SK-MEL-5 (cell line): ENCODE measurements at regions not wholly inside any gene's neighbourhood (a gene's known extent, or its start where the extent isn't known, plus 50 kb on each side); places are given as distances from the start of the nearest gene placed in this dataset.
"Not testable (repeated sequence)": the region's sequence is repeated elsewhere in the genome, so short reads cannot be mapped to it uniquely, and the experiment has no call there.

ENCODE experiments used
- DNase-seq: peaks from one replicate; pipeline ENCODE4 v3.0.0-alpha.2; 2016; ENCODE audit warnings: low read depth, low spot score
- in situ Hi-C: cut with HindIII; loops from 2 replicates; pipeline ENCODE4 v1.10.0; 2016; ENCODE audit warnings: low sequenced_read_pairs, high pct_unique_total_duplicates, low pct_unique_long_range_greater_than_20kb

DNA sequence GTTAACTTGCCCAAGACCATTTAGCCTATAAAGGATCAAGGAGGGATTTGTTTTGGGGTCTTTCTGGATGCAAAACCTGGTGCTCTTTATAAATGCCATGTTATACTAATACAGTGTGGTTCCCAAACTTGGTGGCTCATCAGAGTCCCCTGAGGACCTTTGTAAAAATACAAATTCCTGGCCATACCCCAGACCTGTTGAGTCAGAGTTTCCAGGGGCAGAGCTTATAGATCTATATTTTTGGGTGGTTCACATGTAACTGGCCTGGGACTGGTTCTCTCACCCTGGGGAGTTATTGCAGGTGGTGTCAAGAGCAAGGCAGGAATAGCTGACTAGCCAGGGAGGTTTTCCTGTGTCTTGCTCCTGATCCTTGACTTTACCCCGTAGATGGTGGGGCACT, 136.9 kb upstream of the HNRNPU start:
- in situ Hi-C loops, result no loop called here
- DNase-seq, result no peak

DNA sequence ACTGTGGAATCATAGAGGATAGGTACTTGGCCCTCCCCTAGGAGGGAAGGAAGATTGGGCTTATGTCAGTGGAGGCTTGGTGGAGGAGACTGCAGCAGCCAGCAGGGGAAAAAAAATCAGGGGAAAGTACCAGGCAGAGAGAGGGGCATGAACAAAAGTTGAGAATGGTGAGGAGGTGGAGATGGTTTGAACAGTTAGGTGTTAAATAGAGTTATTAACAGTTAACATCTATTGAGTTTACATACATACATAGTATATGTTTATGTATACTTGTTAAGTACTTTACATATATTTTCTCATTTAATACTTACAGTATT, 136.5 kb upstream of the HNRNPU start:
- in situ Hi-C loops, result no loop called here
- no peak for DNase-seq

DNA sequence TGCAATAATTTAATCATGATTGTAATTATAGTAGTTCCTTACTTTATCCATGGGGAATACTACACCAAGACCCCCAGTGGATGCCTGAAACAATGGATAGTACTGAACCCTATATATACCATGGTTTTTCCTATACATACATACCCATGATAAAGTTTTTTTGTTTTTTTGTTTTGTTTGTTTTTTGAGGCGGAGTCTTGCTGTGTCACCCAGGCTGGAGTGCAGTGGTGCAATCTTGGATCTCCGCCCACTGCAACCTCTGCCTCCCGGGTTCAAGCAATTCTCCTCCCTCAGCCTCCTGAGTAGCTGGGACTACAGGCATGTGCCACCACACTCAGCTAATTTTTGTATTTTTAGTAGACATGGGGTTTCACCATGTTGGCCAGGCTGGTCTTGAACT, 135.3 kb upstream of the HNRNPU start:
- not testable (repeated sequence) for DNase-seq

DNA sequence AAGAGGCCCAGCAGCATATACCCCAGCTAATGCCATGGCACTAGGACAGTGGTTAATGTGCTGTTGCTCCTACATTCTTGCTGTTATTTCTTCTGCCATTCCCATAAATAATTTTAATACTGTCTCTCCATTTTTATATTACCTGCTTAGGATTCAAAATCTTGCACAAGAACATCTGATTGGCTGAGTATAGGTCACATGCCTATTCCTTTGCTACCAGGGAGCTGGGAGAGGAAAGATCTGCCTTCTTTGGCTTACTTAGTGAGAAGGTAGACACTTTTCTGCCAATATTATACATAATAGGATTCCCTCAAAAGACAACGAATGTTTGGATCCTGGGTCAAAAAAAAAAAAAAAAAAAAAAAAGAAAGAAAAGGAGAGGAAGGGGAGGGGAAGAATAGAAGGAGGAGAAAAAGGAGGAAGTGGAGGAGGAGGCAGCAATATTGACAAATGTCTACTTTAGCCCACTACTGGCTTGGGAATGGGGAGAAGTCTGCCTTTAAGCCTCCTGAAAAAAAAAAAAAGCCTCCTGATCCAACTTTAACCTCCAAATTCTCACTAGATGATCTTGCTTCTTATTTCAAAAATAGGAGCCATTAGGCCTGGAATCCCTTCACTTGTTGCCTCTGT, 134.5 kb upstream of the HNRNPU start:
- no peak for DNase-seq
- in situ Hi-C loops, result no loop called here

More for the DNA sequence above, 135.3 kb upstream of the HNRNPU start:
- in situ Hi-C loops, result not testable (repeated sequence)

DNA sequence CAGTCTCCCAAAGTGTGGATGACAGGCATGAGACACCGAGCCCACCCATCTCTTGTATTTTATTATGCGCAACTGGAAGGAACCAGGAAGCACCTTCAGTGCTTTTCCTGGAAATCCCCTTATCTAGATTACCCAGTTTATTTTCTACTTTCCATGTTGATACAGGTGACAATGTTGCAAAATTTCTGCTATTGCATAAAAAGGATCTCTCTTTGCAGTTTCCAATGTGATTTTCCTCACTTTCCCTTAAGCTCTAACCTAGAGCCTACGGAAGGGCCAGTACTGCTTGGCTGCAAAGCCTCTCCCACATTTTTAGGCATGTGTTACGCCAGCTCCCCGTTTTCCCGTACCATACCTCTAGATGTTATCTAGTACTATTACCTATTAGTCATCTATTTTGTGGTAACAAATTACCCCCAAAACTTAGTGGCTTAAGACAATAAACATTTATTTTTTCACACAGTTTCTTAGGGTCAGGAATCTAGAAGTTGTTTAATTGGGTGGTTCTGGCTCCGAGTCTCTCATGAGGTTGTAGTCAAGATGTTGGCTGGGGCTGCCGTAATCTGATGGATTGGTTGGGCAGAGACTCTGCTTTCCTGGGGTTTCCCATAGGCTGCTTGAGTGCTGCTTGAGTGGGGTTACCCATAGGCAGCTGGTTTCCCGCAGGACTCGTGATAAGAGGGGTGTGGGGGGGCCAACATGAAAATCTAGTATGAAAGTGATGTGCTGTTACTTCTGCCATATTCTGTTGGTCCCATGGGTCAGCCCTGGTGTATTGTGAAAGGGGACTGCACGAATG, 131.5 kb upstream of the HNRNPU start:
- in situ Hi-C loops, result no loop called here
- no peak for DNase-seq

DNA sequence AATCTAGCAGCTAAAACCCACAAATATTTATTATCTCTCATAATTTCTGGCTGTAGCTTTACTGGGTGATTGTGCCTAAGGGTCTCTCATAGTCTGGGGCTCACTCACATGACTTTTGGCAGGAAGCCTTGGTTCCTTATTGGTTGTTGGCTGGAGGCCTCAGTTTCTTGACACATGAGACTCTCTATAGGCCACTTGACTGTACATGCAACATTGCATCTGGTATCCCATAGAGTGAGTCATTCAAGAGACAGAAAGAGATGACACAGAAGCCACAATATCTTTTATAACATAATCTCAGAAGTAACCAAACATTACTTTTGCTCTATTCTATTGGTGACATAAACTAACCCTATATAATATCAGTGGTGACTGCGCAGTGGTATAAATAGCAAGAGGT, 128.5 kb upstream of the HNRNPU start:
- DNase-seq, result no peak
- in situ Hi-C loops, result no loop called here

DNA sequence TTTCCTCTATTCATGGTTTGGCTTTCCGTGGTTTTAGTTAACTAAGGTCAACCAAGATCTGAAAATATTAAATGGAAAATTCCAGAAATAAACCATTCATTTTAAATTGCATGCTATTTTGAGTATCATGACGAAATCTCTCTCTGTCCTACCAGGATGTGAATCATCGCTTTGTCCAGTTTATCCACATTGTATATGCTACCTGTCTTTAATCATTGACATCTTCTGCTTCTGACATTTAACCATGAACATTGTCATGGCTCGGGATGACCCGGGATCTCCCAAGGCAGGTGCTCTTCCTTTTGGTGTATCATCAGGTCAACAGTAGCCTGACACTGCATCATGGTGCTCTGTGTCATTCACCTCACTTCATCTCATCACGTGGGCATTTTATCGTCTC, 125.5 kb upstream of the HNRNPU start:
- in situ Hi-C loops, result no loop called here
- DNase-seq, result no peak

DNA sequence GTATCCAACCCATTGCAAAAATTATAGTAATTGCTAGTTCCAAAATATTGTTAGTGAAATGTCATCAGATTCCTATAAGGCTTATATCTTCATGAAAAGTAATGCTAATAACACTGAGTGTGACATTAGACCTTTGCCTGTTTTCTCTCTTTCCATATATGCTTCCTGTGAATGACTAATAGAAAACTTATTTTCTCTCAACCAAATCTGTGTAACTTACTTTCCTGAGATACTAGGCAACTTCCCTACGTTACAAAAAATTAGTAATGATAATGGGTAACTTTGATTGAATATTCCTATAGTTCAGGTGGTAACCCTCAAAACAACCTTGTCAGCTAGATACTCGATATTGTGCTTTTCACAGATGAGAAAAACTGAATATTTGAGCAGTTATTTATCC, 124.2 kb upstream of the HNRNPU start:
- DNase-seq, result no peak
- in situ Hi-C loops, result no loop called here

DNA sequence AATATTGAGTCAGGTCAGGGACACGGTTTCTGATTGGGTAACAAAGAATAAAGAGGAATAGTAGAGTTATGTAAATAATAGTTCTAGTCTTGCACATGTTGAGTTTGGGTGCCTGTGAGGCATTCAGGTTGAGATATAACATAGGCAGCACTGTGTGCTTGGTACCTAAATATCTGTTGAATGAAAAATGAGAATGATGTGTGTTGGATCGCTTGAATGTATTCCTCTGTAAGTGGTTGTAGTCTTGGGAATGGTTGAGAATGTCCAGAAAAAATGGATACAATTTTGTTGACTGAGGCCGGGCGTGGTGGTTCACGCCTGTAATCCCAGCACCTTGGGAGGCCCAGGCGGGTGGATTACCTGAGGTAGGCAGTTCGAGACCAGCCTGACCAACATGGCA, 116.3 kb upstream of the HNRNPU start:
- in situ Hi-C loops, result no loop called here
- no peak for DNase-seq

DNA sequence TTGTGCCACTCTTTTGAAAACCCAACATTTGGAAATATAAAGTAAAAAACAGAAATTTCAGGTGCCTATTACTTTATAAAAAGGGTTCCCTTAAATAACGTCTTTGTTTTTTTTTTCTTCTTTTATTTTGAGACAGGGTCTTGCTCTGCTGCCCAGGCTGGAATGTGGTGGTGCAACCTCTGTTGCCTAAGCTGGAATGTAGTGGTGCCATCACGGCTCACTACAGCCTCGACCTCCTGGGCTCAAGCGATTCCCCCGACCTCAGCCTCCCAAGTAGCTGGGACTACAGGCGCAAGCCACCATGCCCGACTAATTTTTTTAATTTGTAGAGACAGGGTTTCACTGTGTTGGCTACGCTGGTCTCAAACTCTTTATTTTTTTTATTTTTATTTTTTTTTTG, 110.2 kb upstream of the HNRNPU start:
- in situ Hi-C loops, result no loop called here
- DNase-seq, result no peak

DNA sequence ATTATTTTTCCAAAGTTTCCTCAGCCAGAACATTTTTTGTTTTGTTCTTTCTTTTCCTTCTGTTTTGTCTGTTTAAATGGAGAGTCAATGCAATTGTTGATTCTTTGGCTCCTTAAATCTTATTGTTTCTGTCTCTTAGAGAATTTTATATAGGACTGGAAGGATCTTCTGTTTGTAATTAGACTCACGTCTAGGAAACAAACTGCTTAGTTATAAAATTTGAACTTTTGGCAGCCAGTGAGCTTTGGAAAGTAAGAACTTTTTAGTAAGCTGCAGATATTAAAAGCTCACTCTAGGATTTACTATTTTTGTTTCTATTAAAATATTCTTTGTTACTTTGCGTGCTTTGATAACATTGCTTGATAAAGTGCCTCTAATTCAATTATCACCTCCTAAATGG, 109.8 kb upstream of the HNRNPU start:
- in situ Hi-C loops, result no loop called here

DNA sequence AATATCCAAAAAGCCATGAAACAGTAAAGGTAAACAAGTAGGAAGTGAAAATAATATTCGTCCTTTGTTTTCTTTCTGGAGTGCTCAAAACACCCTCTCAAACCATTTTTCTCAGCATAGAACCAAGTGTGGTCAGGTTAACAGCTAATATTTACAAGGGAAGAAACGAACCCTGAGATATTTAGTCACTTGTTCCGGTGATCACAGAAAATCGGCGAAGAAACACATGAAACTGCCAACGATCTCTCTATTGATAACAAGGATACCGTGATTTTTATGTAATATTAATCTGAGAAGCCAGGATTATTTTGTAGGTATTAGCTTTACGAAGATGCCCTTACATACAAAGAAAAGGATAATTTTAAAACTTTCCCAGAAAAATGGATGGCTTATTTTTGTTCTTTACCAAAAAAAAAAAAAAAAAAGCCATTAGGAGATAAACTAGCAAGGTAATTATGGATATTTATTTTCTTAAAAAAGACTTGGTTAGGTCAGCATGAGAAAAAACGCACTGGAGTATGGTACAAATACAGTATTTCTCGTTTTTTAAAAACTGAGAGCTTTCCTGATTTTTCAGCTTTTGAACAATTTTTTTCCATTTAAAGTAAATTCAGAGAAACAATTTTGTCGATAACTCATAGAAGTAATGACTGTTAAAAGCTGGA, 107.3 kb upstream of the HNRNPU start:
- in situ Hi-C loops, result no loop called here
- DNase-seq, result no peak

More for the DNA sequence above, 109.8 kb upstream of the HNRNPU start:
- DNase-seq, result no peak

DNA sequence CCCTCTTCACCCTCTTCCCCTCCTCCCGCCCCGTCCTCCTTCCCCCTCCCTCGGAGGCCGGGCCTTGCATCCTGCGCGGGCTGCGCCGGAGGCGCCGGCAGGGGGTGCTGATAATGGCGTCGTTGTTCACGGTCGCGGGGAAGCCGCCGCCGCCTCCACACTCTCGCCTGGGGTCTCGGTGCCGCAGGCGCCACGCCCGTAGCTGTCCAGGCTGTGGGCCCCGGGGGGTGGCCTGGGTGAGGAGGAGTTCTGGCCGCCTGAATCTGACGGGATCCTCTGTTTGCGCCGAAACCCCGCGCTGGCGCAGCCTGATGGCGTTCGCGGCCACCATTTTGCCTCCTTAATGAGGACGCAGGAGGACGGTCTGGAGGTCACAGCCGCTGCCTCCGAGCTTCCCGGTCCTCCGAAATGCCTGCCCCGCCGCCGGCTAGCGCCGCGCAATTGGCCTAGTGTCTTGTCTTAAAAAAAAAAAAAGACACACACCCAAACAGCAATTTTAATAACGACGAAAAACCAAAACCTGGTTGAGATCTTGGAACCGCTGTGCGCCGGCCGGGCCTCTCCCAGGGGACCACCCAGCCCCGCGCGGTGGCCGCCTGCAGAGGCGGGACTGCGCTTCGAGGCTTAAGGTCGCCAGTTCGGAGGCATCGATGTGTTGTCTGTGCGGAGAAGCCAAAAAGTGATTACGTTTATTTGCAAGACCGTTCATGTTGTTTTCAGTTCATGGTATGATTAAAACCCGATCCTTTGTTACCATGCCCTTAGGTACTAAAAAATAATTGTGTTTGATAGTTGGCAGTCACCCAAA, 106.6 kb upstream of the HNRNPU start:
- in situ Hi-C loops, result no loop called here
- peak; percentile 95 for DNase-seq

DNA sequence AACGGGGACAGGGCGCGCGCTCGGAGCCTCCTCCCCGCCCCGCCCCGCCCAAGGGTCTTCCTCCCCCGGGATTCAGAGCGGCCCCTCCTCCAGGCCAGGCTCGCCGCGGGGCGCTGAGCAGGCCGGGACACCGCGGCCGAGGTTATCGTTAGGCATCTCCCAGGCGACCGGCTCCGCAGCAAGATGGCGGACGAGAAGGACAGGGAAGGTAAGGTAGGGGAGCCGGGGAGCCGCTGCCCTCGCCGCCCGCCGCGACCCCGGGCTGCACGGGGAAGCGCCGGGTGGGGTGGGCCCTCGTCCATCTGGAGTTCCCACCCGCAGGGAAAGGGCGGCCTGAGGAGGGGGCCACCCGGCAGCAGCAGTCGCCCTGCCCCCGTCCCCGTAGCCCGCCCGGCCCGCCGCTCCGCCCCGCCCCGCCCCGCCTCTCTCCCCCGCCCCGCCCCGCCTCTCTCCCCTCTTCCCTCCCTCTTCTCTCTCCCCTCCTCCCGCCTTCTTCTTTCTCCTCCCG, 105.9 kb upstream of the HNRNPU start:
- peak; percentile 78 for DNase-seq
- in situ Hi-C loops, result no loop called here

DNA sequence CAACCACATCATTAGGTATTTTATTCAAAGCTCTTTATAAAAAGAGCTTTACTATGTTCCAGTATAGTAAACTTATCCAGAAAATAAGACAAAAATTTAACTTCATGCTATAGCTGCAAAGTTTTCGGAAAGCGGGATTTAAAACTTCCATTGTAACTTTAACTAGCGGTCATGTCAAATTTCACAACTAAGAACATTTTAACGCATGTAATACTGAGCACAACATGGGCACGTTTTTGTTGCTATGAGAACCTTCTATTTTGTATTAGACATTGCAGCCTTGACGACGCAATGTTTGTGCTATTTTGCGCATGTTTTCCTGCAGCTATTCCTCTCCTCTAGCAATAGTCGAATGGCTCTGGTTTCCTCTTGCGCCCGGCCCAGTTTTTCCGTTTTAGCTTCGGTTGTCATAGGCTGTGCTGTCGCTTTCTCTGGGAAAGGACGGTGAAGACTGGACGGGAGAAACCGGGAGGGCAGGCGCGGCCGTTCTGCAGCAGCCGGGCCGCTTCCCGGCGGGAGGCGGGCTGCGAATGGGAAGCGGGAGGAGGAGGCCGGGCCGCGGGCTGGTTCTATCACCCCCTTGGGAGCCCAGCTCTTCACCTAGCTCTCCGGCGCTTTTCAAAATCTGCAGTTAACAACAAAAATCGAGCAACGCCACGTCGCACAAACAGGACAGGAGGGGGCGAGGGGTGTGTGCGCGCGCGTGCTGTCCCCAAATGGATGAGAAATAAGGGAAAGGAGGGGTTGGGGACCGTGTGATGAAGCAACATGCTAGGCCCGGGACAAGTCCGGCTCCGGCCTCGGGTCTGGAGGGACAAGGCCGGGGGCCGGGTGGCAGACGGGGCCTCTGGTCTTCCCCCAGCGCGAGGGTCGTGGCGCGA, 105.3 kb upstream of the HNRNPU start:
- in situ Hi-C loops, result no loop called here
- DNase-seq, result peak; percentile 75

DNA sequence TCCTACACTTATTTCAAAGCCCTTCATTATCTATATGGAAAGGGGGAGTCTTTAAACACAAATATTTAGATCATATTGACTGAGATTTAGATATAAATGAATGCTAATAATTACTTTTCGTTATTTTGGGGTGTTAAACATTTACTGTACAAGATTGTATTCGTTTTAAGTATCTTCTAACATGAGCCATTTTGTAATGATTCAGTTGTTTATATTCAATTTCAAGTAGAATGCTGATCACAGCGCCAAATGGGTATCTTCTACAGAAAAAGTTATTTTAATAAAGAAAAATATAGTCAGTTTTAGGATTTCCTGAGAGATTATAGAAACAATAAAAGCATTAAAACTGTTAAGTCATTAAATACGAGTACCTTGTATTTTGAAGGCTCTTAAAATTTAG, 104.5 kb upstream of the HNRNPU start:
- in situ Hi-C loops, result no loop called here
- no peak for DNase-seq

DNA sequence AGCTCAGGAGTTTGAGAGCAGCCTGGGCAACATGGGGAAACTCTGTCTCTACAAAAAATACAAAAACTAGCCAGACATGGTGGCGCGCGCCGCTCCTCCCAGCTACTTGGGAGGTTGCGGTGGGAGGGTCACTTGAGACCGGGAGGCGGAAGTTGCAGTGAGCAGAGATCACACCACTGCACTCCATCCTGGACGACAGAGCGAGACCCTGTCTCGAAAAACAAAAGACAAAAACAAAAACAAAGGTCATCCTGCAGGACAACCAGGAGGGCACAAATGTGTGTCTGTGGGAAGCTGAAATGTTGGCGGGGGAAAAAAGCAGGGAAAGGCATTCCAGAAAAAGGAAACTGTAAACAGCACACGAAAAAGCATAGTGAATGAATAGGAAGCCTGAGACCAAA, 104.1 kb upstream of the HNRNPU start:
- DNase-seq, result peak; percentile 2
- in situ Hi-C loops, result no loop called here
